Body of pancreas (tissue), 4 donors: ENCODE measurements at regions not wholly inside any gene's neighbourhood (a gene's known extent, or its start where the extent isn't known, plus 50 kb on each side); places are given as distances from the start of the nearest gene placed in this dataset.

Source experiments
- ATAC-seq: fragments of 150-250 bp; one replicate; pipeline ENCODE4 v1.9.1; 2016
- DNase-seq, 4 donors: peaks; one replicate each; pipeline ENCODE4 v3.0.0-alpha.2; 2019
- H3K27ac ChIP-seq, 4 donors: fragments of 200-600 bp; sonication (generic); 1 replicate in 3 of 4; 2 replicates in 1 of 4; pipeline versions ENCODE4 v1.5.1 to v1.6.1; 2016 to 2019; ENCODE audit warnings: mild to moderate bottlenecking in 1 of 4, mixed read lengths in 1 of 4, moderate library complexity in 1 of 4
- H3K27me3 ChIP-seq, 2 donors: fragments of 200-600 bp; sonication (generic); one replicate each; pipeline ENCODE4 v1.6.0; 2016; ENCODE audit warnings: mild to moderate bottlenecking in 1 of 2
- H3K36me3 ChIP-seq, 2 donors: fragments of 200-600 bp; sonication (generic); replicated peaks in 1 of 2; 2 replicates each; pipeline ENCODE4 v1.5.1; 2016; ENCODE audit warnings: low read depth in 2 of 2; ENCODE audit not compliant: insufficient read depth in 1 of 2
- H3K4me1 ChIP-seq: fragments of 200-600 bp; sonication (generic); one replicate; pipeline ENCODE4 v1.6.0; 2016
- H3K4me3 ChIP-seq, 2 donors: fragments of 200-600 bp; sonication (generic); 1 replicate in 1 of 2; 2 replicates in 1 of 2; pipeline ENCODE4 v1.5.1; 2016 to 2019
- H3K9me3 ChIP-seq, 3 donors: fragments of 200-600 bp; sonication (generic); 1 replicate in 2 of 3; 2 replicates in 1 of 3; pipeline ENCODE4 v1.5.1; 2016
- CTCF ChIP-seq, 7 experiments: fragments of 450-650 bp in 4 of 7; fragments of 200-600 bp in 3 of 7; sonication (generic) in 3 of 7; IDR thresholded peaks; one replicate each; pipeline ENCODE4 v1.5.1; 2016 to 2019; ENCODE audit warnings: antibody characterized with exemption in 7 of 7
- POLR2A ChIP-seq, 3 donors: fragments of 450-650 bp; IDR thresholded peaks; one replicate each; pipeline ENCODE4 v1.6.1; 2016; ENCODE audit warnings: antibody characterized with exemption in 3 of 3, mild to moderate bottlenecking in 2 of 3
- WGBS, 2 donors: methylation state at CpG; one replicate each; pipeline ENCODE4 v1.1.5; 2017; 5-methylcytosine and 5-hydroxymethylcytosine counted together
- intact Hi-C: fragments of 100-400 bp; cut with DNase I; formaldehyde crosslinking; loops from one replicate; pipeline ENCODE4 v1.15.1; 2023

- ATAC-seq = peak; percentile 89
- peak overlapping the region; percentile 10 to 53 (median 31) for H3K27ac ChIP-seq
- TF ChIP-seq CTCF (IDR thresholded peaks at IDR 0.05) (no peak), POLR2A (IDR thresholded peaks at IDR 0.05) (no peak)
- no peaks in the 10 kb centered on the region for H3K36me3 ChIP-seq
- intact Hi-C loops = loop anchor here (10.0 kb wide), 1 partner anchor 207 kb away; no protein-coding TSS in a partner anchor
- H3K4me3 ChIP-seq = no peak overlapping the region
- WGBS, 2 donors = 10 to 15% methylated on average over 5 of the region's 5 CpGs
- H3K27me3 ChIP-seq = no peaks in the 10 kb centered on the region
- DNase-seq = peak; percentile 72 to 89 (median 74)
- peaks cover 0 to 3% (median 0%) of the 10 kb centered on the region in 3 donors for H3K9me3 ChIP-seq
- peaks cover 45% of the 10 kb centered on the region for H3K4me1 ChIP-seq
These were observed 178.0 kb upstream of the UMPS start for GRCh38 chr3:124552224-124552623.

GRCh38 chr3:124553178-124553577 is 177.1 kb upstream of the UMPS start:
- H3K36me3 ChIP-seq = no peaks in the 10 kb centered on the region
- ATAC-seq (no peak), DNase-seq (no peak)
- peaks cover 52% of the 10 kb centered on the region for H3K4me1 ChIP-seq
- peaks cover 0 to 3% (median 0%) of the 10 kb centered on the region in 3 donors for H3K9me3 ChIP-seq
- TF ChIP-seq CTCF (IDR thresholded peaks at IDR 0.05) = no peak
- TF ChIP-seq POLR2A (IDR thresholded peaks at IDR 0.05) = no peak
- WGBS, 2 donors = 68 to 87% methylated on average over 3 of the region's 3 CpGs
- H3K27me3 ChIP-seq = no peaks in the 10 kb centered on the region
- H3K4me3 ChIP-seq = no peak overlapping the region
- intact Hi-C loops = loop anchor here (10.0 kb wide), 1 partner anchor 208 kb away; no protein-coding TSS in a partner anchor
- H3K27ac ChIP-seq = peak overlapping the region in 1 of 4 donors; percentile 32

GRCh38 chr3:124556636-124557035 is 173.6 kb upstream of the UMPS start:
- H3K4me3 ChIP-seq = no peak overlapping the region
- ATAC-seq = no peak
- no peak for TF ChIP-seq POLR2A (IDR thresholded peaks at IDR 0.05)
- TF ChIP-seq CTCF (IDR thresholded peaks at IDR 0.05) = no peak
- H3K9me3 ChIP-seq = peaks cover 0 to 3% (median 0%) of the 10 kb centered on the region in 3 donors
- DNase-seq = no peak
- H3K27me3 ChIP-seq = no peaks in the 10 kb centered on the region
- WGBS, 2 donors = 46 to 55% methylated on average over 2 of the region's 2 CpGs
- H3K36me3 ChIP-seq = no peaks in the 10 kb centered on the region
- H3K27ac ChIP-seq = no peak overlapping the region
- intact Hi-C loops = loop anchor here (10.0 kb wide), 1 partner anchor 212 kb away; no protein-coding TSS in a partner anchor
- H3K4me1 ChIP-seq = peaks cover 53% of the 10 kb centered on the region

GRCh38 chr3:124557433-124558232 is 172.6 kb upstream of the UMPS start:
- intact Hi-C loops = loop anchor here (10.0 kb wide), 1 partner anchor 213 kb away; no protein-coding TSS in a partner anchor
- 25 to 28% methylated on average over 5 of the region's 5 CpGs for WGBS, 2 donors
- H3K4me3 ChIP-seq = no peak overlapping the region
- no peak for ATAC-seq
- no peak for TF ChIP-seq CTCF (IDR thresholded peaks at IDR 0.05)
- TF ChIP-seq POLR2A (IDR thresholded peaks at IDR 0.05) = no peak
- peaks cover 0 to 3% (median 0%) of the 10 kb centered on the region in 3 donors for H3K9me3 ChIP-seq
- H3K27ac ChIP-seq = peak overlapping the region in 3 of 4 donors; percentile 9 to 43 (median 18)
- peaks cover 43% of the 10 kb centered on the region for H3K4me1 ChIP-seq
- peak; percentile 43 to 78 (median 62) for DNase-seq
- no peaks in the 10 kb centered on the region for H3K27me3 ChIP-seq
- H3K36me3 ChIP-seq = no peaks in the 10 kb centered on the region
